ENCODE measurements at regions not wholly inside any gene's neighbourhood (a gene's known extent, or its start where the extent isn't known, plus 50 kb on each side); places are given as distances from the start of the nearest gene placed in this dataset.

GRCh38 chr15:99902248-99902928, 169.2 kb upstream of the LYSMD4 start:
- TF ChIP-seq CTCF (IDR thresholded peaks at IDR 0.05) (no peak), POLR2A (IDR thresholded peaks at IDR 0.05) (no peak)

Measured in esophagus squamous epithelium (tissue), 4 donors.